ENCODE measurements at regions not wholly inside any gene's neighbourhood (a gene's known extent, or its start where the extent isn't known, plus 50 kb on each side); places are given as distances from the start of the nearest gene placed in this dataset.
"Not testable (repeated sequence)": the region's sequence is repeated elsewhere in the genome, so short reads cannot be mapped to it uniquely, and the experiment has no call there.

GRCh38 chr11:11004069-11004468 lies 146.2 kb upstream of the ZBED5 start:
- no peak for DNase-seq (ENCODE audit: low read depth)

GRCh38 chr11:11003226-11003625 lies 145.4 kb upstream of the ZBED5 start:
- DNase-seq (ENCODE audit: low read depth) = no peak

DNA sequence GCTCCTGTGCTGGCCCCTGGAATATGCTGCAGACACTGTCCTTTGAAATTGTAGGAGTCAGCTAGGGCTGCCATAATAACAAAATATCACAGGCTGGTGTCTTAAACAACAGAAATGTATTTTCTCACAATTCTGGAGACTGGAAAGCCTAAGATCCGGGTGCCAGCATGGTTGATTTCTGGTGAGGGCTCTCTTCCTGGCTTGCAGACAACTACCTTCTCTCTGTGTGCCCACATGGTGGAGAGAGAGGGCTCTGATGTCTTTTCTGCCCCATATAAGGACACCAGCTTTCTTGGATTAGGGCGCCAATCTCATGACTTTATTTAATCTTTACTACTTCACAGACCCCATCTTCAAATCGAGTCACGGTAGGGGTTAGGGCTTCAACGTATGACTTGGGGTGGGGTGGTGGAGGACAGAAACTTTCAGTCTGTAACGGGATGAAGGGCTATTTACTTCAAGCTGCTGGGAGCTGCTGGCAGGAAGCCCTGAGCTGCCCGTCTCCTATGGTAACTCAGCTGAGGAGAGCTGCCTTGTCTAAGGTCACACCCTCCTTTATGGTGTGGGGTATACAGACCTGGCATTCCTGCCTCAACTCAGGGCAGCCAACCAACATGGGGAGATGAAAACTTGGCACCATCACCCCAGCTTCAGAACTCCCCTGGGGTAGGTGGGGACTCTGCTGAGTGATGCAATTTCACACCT lies 142.9 kb upstream of the ZBED5 start:
- no peak for DNase-seq (ENCODE audit: low read depth)

DNA sequence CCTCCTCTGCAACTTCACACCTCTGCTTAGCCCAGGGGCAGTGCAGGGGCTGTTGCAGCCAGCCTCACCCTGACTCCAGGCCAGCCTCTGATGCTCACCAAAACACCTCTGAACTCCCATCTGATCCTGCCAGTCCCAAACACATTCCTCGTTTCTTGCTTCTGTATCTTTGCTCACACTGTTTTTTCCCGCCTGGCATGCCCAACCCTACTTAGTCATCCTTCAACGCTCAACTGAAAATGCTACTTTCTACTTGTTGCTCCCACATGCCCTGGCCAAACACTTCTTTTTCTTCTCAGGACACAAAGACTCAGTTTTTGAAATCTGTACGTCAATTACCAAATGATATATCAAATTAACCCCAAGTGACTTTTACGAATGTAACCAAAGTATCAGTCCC lies 140.8 kb upstream of the ZBED5 start:
- DNase-seq (ENCODE audit: low read depth) = no peak

- DNase-seq (ENCODE audit: low read depth) = no peak
These were observed 138.8 kb upstream of the ZBED5 start for GRCh38 chr11:10996678-10997077.

DNA sequence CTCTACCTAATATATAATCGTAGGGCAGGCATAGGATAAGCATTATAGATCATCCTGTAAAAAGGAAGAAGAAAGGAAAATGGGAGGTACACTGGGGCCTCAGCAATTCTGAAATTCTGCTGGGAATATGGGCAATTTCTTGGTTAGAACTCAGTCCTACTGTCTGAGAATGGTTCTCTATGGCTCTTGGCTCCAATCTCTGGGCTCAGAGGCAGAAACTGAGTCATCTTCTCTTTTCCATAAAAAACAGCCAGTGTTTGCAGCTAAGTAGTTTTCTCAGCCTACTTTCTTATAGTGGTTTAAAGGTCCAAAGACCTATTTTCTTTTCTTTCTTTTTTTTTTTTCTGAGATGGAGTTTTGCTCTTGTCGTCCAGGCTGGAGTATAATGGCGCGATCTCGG lies 135.8 kb upstream of the ZBED5 start:
- no peak for DNase-seq (ENCODE audit: low read depth)

DNA sequence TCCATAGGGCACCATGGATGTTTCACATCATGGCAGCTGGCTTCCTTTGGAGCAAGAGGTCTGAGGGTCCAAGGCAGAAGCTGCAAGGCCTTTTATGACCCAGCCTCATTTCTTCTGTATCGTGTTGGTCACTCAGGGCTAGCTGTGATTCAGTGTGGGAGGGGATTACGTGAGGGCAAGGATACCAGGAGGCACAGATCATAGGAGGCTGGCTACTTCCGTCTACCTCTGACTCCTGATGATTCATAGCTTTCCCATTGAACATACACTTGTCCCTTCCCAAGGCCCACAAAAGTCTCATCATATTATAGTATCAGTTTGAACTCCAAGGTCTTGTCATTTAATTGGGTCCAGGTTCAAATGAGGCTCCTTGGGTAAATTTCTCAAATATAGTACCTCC lies 135.3 kb upstream of the ZBED5 start:
- DNase-seq (ENCODE audit: low read depth) = no peak

GRCh38 chr11:10991393-10991792 lies 133.5 kb upstream of the ZBED5 start:
- no peak for DNase-seq (ENCODE audit: low read depth)

- no peak for DNase-seq (ENCODE audit: low read depth)
These were observed 132.9 kb upstream of the ZBED5 start for GRCh38 chr11:10990637-10991193.

- DNase-seq (ENCODE audit: low read depth) = no peak
These were observed 132.3 kb upstream of the ZBED5 start for GRCh38 chr11:10990160-10990559.

DNA sequence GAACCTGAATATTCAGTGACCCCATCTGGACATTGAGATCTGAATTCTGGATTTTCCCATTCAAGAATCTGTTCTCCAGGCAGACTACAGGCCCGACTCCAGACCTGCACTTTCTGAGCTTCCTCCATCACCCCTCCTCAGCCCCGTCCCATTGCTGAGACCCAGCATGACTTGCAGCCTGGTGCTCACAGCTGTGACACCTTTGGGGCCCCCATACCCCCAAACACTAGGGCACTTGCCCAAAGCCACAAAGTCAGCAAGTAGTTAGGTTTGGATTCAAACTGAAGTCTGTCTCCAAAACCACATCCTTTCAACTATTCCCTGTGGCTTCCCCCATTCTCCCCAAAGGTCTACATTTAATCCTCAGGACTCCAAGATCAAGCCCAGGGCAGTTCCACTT lies 128.2 kb upstream of the ZBED5 start:
- no peak for DNase-seq (ENCODE audit: low read depth)

GRCh38 chr11:10984742-10985141 lies 126.9 kb upstream of the ZBED5 start:
- DNase-seq (ENCODE audit: low read depth) = no peak

DNA sequence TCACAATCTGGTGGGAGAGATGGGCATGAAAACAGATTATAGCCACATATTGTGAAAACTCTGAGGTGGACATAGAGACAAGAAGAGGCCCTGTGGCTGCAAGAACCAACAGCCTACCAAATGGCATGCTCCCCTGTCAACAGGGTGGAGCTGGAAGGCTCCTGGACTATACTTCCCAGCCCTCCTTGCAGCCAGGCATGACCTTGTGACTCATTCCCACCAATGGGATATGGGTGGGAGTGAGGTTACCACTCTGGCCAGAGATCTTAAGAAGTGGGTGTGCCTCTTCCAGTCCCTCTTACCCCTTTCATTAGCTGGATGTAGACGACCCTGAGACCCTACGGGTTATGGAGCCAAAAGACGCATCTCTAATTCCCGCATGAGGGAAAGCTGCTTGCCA lies 126.4 kb upstream of the ZBED5 start:
- no peak for DNase-seq (ENCODE audit: low read depth)

DNA sequence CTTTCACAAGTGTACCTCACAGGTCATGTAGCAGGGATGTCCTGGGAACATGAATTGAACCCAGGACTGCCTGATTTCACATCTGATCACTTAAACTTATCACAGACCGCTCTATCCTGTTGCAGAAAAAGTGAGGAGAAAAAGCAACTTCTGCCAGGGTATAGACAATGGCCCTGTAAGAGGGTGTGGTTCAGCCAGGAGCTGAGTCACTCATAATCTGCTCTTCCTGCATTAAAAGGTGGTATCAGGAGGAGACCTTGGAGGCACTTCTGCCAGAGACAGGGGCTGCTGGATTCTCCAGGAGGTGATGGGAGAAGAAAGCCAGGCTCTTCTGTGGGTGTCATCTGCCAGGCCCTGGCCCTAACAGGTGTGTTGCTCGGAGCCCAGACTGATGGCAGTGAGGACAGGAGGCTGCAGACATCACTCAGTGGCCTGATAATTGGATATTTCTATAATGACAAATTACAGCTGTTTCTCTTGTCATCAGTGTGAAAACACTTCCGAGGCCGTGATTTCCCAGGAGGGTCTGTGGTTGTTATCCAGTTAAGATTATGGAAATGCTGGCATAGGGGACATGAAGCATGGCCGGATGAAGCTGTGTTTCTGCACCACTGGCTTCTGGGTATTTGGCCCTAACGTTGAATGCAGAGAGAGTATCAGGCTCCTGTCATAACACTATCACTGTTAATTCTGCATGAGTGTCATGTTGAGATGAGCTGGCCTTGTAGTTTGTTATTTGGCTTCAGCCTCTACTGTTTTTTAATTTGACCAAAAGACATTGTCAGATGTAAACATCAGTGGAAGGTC lies 125.1 kb upstream of the ZBED5 start:
- no peak for DNase-seq (ENCODE audit: low read depth)

GRCh38 chr11:10979529-10979928 lies 121.7 kb upstream of the ZBED5 start:
- DNase-seq (ENCODE audit: low read depth) = no peak

- no peak for DNase-seq (ENCODE audit: low read depth)
These were observed 120.3 kb upstream of the ZBED5 start for GRCh38 chr11:10978198-10978597.

DNA sequence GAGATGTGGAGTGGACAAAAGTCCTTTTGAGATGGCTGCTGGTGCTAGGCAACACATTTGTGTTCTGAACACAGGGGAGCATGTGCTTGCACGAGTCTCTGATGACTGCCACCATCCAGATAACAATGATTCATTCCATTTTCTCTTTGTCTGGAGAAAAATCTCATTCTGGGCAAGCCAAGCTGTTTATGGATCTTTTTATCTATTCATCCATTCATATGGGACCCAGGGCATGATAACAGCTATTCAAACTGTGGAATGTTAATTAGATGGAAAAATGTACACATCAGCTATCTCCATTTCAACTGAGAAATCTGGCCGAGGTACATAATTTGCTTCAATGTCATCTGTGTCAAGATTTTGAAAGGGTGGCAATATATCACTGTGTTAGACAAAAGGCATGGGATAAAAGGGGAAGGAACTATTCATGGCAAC lies 117.5 kb upstream of the ZBED5 start:
- DNase-seq (ENCODE audit: low read depth) = no peak

DNA sequence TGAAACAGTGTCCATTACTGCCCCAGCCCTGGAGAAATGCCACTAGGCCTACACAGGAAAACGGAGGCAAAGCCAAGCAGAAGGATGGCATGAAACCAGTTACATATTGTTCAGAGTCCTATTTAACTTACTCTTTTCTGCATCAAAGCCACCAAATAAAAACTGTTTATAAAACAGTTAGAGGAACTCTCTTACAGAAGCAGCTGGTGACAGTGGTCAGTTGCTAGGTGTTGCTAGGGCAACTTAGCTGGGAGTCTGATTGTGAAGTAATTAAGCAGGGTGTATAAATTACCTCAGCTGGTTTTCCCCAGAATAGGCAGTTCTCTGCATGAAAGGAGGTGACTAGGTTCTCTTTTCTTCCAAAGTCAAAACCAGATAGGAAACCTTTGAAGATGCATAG lies 115.6 kb upstream of the ZBED5 start:
- DNase-seq (ENCODE audit: low read depth) = no peak

DNA sequence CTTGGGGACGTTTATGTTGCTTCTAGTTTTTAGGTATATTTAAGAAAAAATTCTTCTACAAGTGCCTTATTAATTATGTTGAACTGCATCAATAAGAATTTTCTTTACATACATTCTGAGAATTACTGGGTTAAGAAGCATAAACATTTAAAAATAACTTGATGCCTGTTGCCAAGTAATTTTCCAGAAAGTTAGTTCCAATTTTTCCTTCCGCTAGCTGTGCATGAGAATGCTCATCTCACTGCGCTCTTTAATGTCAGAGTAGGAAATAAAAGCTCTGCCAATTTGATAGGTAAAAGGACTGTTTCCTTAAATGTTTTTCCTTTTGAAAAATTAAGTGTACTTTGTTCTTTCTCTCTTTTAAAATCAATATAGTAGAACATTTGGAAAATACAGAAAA lies 113.1 kb upstream of the ZBED5 start:
- no peak for DNase-seq (ENCODE audit: low read depth)

DNA sequence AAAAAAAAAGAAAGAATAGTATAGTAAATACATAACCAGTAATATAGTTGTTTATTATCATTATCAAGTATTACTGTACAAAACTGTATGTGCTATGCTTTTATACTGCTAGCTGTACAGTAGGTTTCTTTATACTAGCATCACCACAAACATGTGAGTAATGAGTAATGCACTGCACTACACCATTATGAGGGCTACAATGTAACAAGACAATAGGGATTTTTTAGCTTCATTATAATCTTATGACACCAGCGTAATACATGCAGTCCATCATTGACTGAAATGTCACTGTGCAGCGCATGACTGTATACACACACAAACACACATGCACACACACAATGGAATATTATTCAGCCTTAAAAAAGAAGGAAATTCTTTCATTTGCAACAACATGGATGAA lies 111.5 kb upstream of the ZBED5 start:
- no peak for DNase-seq (ENCODE audit: low read depth)

DNA sequence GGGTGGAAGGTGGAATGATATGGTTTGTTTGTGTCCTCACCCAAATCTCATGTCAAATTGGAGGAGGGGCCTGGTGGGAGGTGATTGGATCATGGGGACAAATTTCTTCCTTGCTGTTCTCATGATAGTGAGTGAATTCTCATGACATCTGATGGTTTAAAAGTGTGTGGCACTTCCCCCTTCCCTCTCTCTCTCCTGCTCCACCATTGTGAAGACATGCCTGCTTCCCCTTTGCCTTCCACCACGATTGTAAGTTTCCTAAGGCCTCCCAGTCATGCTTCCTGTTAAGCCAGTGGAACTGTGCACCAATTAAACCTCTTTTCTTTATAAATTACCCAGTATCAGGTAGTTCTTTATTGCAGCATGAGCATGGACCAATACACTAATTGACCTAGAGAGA lies 99.0 kb upstream of the ZBED5 start:
- DNase-seq (ENCODE audit: low read depth) = not testable (repeated sequence)

GRCh38 chr11:10955616-10956015 lies 97.8 kb upstream of the ZBED5 start:
- no peak for DNase-seq (ENCODE audit: low read depth)

DNA sequence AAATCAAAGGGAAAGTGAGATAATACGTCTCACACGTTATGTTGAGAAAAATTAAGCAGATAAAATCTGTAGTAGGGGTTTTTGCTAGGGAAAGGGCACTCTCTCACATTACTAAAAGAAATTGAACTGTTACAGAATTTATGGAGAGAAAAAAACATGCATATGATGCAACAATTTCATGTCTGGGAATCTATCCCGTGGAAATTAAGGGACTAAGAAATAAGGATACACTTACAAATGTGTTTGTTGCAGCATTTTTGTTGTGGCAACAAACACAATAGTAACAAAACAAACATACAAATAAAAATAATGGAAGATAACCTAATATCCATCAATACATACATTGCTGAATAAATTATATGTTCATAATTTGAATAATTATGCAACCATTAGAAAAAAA lies 96.3 kb upstream of the ZBED5 start:
- DNase-seq (ENCODE audit: low read depth) = no peak

Measured in non-pigmented ciliary epithelial cell (primary cell).